Stromal cell of bone marrow (primary cell): ENCODE measurements at regions not wholly inside any gene's neighbourhood (a gene's known extent, or its start where the extent isn't known, plus 50 kb on each side); places are given as distances from the start of the nearest gene placed in this dataset.
A peak's percentile ranks its signal among the peaks of the same experiment; 100 is the strongest.
"Not testable (repeated sequence)": the region's sequence is repeated elsewhere in the genome, so short reads cannot be mapped to it uniquely, and the experiment has no call there.

Experiments
- DNase-seq: peaks from one replicate; pipeline ENCODE4 v3.0.0-alpha.2; 2012; ENCODE audit warnings: low read depth

- DNase-seq: peak; percentile 19
Observed at GRCh38 chr12:11978726-11979384, 91.9 kb upstream of the BCL2L14 start.

GRCh38 chr12:11980115-11980514 lies 90.6 kb upstream of the BCL2L14 start:
- DNase-seq: no peak

GRCh38 chr12:11981121-11981733 lies 89.5 kb upstream of the BCL2L14 start:
- peak; percentile 45 for DNase-seq

GRCh38 chr12:11984417-11984816 lies 86.3 kb upstream of the BCL2L14 start:
- DNase-seq: no peak

- DNase-seq: no peak
Observed at GRCh38 chr12:11986165-11986564, 84.6 kb upstream of the BCL2L14 start.

- DNase-seq: no peak
Observed at GRCh38 chr12:11987901-11988300, 82.8 kb upstream of the BCL2L14 start.

- DNase-seq: no peak
Observed at GRCh38 chr12:11991604-11992003, 79.1 kb upstream of the BCL2L14 start.

GRCh38 chr12:11992515-11992914 lies 78.2 kb upstream of the BCL2L14 start:
- DNase-seq: no peak

- not testable (repeated sequence) for DNase-seq
Observed at GRCh38 chr12:11998307-11998943, 72.3 kb upstream of the BCL2L14 start.

- DNase-seq: no peak
Observed at GRCh38 chr12:11998944-11999315, 71.8 kb upstream of the BCL2L14 start.

GRCh38 chr12:12003609-12004008 lies 67.1 kb upstream of the BCL2L14 start:
- DNase-seq: no peak

- no peak for DNase-seq
Observed at GRCh38 chr12:12004524-12004923, 66.2 kb upstream of the BCL2L14 start.

GRCh38 chr12:12007001-12007712 lies 63.6 kb upstream of the BCL2L14 start:
- no peak for DNase-seq

GRCh38 chr12:12007713-12008231 lies 63.0 kb upstream of the BCL2L14 start:
- no peak for DNase-seq

GRCh38 chr12:12008232-12008850 lies 62.4 kb upstream of the BCL2L14 start:
- no peak for DNase-seq

- DNase-seq: no peak
Observed at GRCh38 chr12:12008931-12009611, 61.7 kb upstream of the BCL2L14 start.

GRCh38 chr12:12009749-12010276 lies 60.9 kb upstream of the BCL2L14 start:
- not testable (repeated sequence) for DNase-seq

- peak; percentile 61 for DNase-seq
Observed at GRCh38 chr12:12010277-12011039, 60.3 kb upstream of the BCL2L14 start.

- DNase-seq: no peak
Observed at GRCh38 chr12:12011880-12012260, 58.9 kb upstream of the BCL2L14 start.

GRCh38 chr12:12015073-12015685 lies 55.6 kb upstream of the BCL2L14 start:
- no peak for DNase-seq
